Duodenal mucosa (tissue), 2 donors: ENCODE measurements at regions not wholly inside any gene's neighbourhood (a gene's known extent, or its start where the extent isn't known, plus 50 kb on each side); places are given as distances from the start of the nearest gene placed in this dataset.
"Not testable (repeated sequence)": the region's sequence is repeated elsewhere in the genome, so short reads cannot be mapped to it uniquely, and the experiment has no call there.

Experiments used
- H3K27ac ChIP-seq: one replicate; pipeline ENCODE4 v1.7.0; 2013; ENCODE audit warnings: low read depth, low read length
- H3K27me3 ChIP-seq, 2 donors: one replicate each; pipeline ENCODE4 v1.7.0; 2013; ENCODE audit warnings: low read length in 2 of 2, control low read depth in 1 of 2; ENCODE audit not compliant: insufficient read depth in 2 of 2, control insufficient read depth in 1 of 2
- H3K36me3 ChIP-seq, 2 donors: one replicate each; pipeline ENCODE4 v1.7.0; 2013; ENCODE audit warnings: low read length in 2 of 2, control low read depth in 1 of 2; ENCODE audit not compliant: insufficient read depth in 2 of 2, control insufficient read depth in 1 of 2
- H3K4me1 ChIP-seq, 2 donors: one replicate each; pipeline ENCODE4 v1.7.0; 2013; ENCODE audit warnings: low read length in 2 of 2, control low read depth in 1 of 2; ENCODE audit not compliant: insufficient read depth in 2 of 2, control insufficient read depth in 1 of 2
- H3K4me3 ChIP-seq, 2 donors: one replicate each; pipeline ENCODE4 v1.7.0; 2013; ENCODE audit warnings: low read length in 2 of 2, low read depth in 1 of 2
- H3K9ac ChIP-seq, 2 donors: one replicate each; pipeline ENCODE4 v1.7.0; 2013; ENCODE audit warnings: low read length in 2 of 2, low read depth in 1 of 2
- H3K9me3 ChIP-seq, 2 donors: one replicate each; pipeline ENCODE4 v1.7.0; 2013; ENCODE audit warnings: low read length in 2 of 2, control low read depth in 1 of 2; ENCODE audit not compliant: control insufficient read depth in 1 of 2

- no peaks in the 10 kb centered on the region for H3K27me3 ChIP-seq
- H3K27ac ChIP-seq = no peak overlapping the region
- H3K36me3 ChIP-seq = no peaks in the 10 kb centered on the region
- no peaks in the 10 kb centered on the region for H3K4me1 ChIP-seq
- no peaks in the 10 kb centered on the region for H3K9me3 ChIP-seq
- no peak overlapping the region for H3K9ac ChIP-seq
- no peak overlapping the region for H3K4me3 ChIP-seq
Observed at GRCh38 chr1:82062206-82062605, 261.5 kb downstream of the ADGRL2 start.

GRCh38 chr1:82059959-82060358 lies 259.2 kb downstream of the ADGRL2 start:
- H3K27me3 ChIP-seq = no peaks in the 10 kb centered on the region
- H3K4me3 ChIP-seq = no peak overlapping the region

GRCh38 chr1:82057011-82057410 lies 256.3 kb downstream of the ADGRL2 start:
- H3K4me1 ChIP-seq = no peaks in the 10 kb centered on the region
- H3K9ac ChIP-seq = no peak overlapping the region
- no peak overlapping the region for H3K4me3 ChIP-seq
- H3K9me3 ChIP-seq = no peaks in the 10 kb centered on the region
- H3K36me3 ChIP-seq = no peaks in the 10 kb centered on the region
- no peak overlapping the region for H3K27ac ChIP-seq
- no peaks in the 10 kb centered on the region for H3K27me3 ChIP-seq

More at GRCh38 chr1:82059959-82060358, 259.2 kb downstream of the ADGRL2 start:
- H3K9ac ChIP-seq = no peak overlapping the region
- H3K36me3 ChIP-seq = no peaks in the 10 kb centered on the region
- no peaks in the 10 kb centered on the region for H3K4me1 ChIP-seq
- H3K9me3 ChIP-seq = no peaks in the 10 kb centered on the region
- H3K27ac ChIP-seq = no peak overlapping the region

- not testable (repeated sequence) for H3K27ac ChIP-seq, H3K9me3 ChIP-seq, H3K9ac ChIP-seq, H3K4me3 ChIP-seq, H3K36me3 ChIP-seq, H3K4me1 ChIP-seq, H3K27me3 ChIP-seq
Observed at GRCh38 chr1:82055375-82055774, 254.6 kb downstream of the ADGRL2 start.

GRCh38 chr1:82052563-82052962 lies 251.8 kb downstream of the ADGRL2 start:
- Histone ChIP-seq H3K4me1 (no peaks in the 10 kb centered on the region), H3K4me3 (no peak overlapping the region), H3K27ac (no peak overlapping the region), H3K36me3 (no peaks in the 10 kb centered on the region), H3K27me3 (no peaks in the 10 kb centered on the region), H3K9me3 (no peaks in the 10 kb centered on the region), H3K9ac (no peak overlapping the region)

- H3K27ac ChIP-seq = no peak overlapping the region
Observed at GRCh38 chr1:82048596-82048995, 247.9 kb downstream of the ADGRL2 start.

GRCh38 chr1:82045221-82045620 lies 244.5 kb downstream of the ADGRL2 start:
- no peaks in the 10 kb centered on the region for H3K27me3 ChIP-seq

More at GRCh38 chr1:82048596-82048995, 247.9 kb downstream of the ADGRL2 start:
- Histone ChIP-seq H3K36me3 (no peaks in the 10 kb centered on the region), H3K9me3 (no peaks in the 10 kb centered on the region), H3K4me3 (no peak overlapping the region), H3K9ac (no peak overlapping the region), H3K27me3 (no peaks in the 10 kb centered on the region), H3K4me1 (no peaks in the 10 kb centered on the region)

GRCh38 chr1:82044536-82044935 lies 243.8 kb downstream of the ADGRL2 start:
- no peaks in the 10 kb centered on the region for H3K27me3 ChIP-seq
- H3K9me3 ChIP-seq = no peaks in the 10 kb centered on the region
- no peak overlapping the region for H3K9ac ChIP-seq
- no peak overlapping the region for H3K27ac ChIP-seq
- H3K36me3 ChIP-seq = no peaks in the 10 kb centered on the region
- H3K4me1 ChIP-seq = no peaks in the 10 kb centered on the region
- no peak overlapping the region for H3K4me3 ChIP-seq

More at GRCh38 chr1:82045221-82045620, 244.5 kb downstream of the ADGRL2 start:
- H3K9me3 ChIP-seq = no peaks in the 10 kb centered on the region
- no peak overlapping the region for H3K4me3 ChIP-seq
- H3K27ac ChIP-seq = no peak overlapping the region
- H3K4me1 ChIP-seq = no peaks in the 10 kb centered on the region
- H3K9ac ChIP-seq = no peak overlapping the region
- no peaks in the 10 kb centered on the region for H3K36me3 ChIP-seq

- no peak overlapping the region for H3K27ac ChIP-seq
- H3K4me3 ChIP-seq = no peak overlapping the region
- no peaks in the 10 kb centered on the region for H3K9me3 ChIP-seq
- H3K9ac ChIP-seq = no peak overlapping the region
- no peaks in the 10 kb centered on the region for H3K36me3 ChIP-seq
- H3K4me1 ChIP-seq = no peaks in the 10 kb centered on the region
- H3K27me3 ChIP-seq = no peaks in the 10 kb centered on the region
Observed at GRCh38 chr1:82044111-82044510, 243.4 kb downstream of the ADGRL2 start.

- Histone ChIP-seq H3K27me3 (no peaks in the 10 kb centered on the region), H3K9ac (no peak overlapping the region), H3K4me3 (no peak overlapping the region), H3K27ac (no peak overlapping the region), H3K36me3 (no peaks in the 10 kb centered on the region), H3K4me1 (no peaks in the 10 kb centered on the region), H3K9me3 (no peaks in the 10 kb centered on the region)
Observed at GRCh38 chr1:82042306-82043060, 241.7 kb downstream of the ADGRL2 start.
